H9 (cell line): ENCODE measurements at regions not wholly inside any gene's neighbourhood (a gene's known extent, or its start where the extent isn't known, plus 50 kb on each side); places are given as distances from the start of the nearest gene placed in this dataset.

Experiments
- DNase-seq: peaks from one replicate; pipeline ENCODE4 v3.0.0-alpha.2; 2017
- H2AFZ ChIP-seq: one replicate; pipeline ENCODE4 v1.6.1; 2013; ENCODE audit warnings: mild to moderate bottlenecking, low read length, control low read depth, moderate library complexity
- H2AK5ac ChIP-seq: 2 replicates; pipeline ENCODE4 v1.6.1; 2013; ENCODE audit warnings: low read length, control low read depth, mixed read lengths; ENCODE audit not compliant: insufficient read length
- H2BK120ac ChIP-seq: one replicate; pipeline ENCODE4 v1.6.1; 2013; ENCODE audit warnings: low read depth, mild to moderate bottlenecking, low read length, control low read depth, inconsistent platforms; ENCODE audit not compliant: poor library complexity, severe bottlenecking
- H2BK12ac ChIP-seq: 2 replicates; pipeline ENCODE4 v1.6.1; 2013; ENCODE audit warnings: low read length, control low read depth, mixed read lengths, low read depth; ENCODE audit not compliant: insufficient read length
- H2BK15ac ChIP-seq: 2 replicates; pipeline ENCODE4 v1.6.1; 2013; ENCODE audit warnings: low read depth, low read length, control low read depth
- H2BK20ac ChIP-seq: one replicate; pipeline ENCODE4 v1.6.1; 2013; ENCODE audit warnings: low read depth, mild to moderate bottlenecking, low read length, control low read depth, inconsistent platforms; ENCODE audit not compliant: poor library complexity, severe bottlenecking
- H2BK5ac ChIP-seq: 2 replicates; pipeline ENCODE4 v1.6.1; 2013; ENCODE audit warnings: low read length, control low read depth, mixed read lengths; ENCODE audit not compliant: insufficient read length
- H3K14ac ChIP-seq: 2 replicates; pipeline ENCODE4 v1.6.1; 2013; ENCODE audit warnings: low read length, control low read depth; ENCODE audit not compliant: insufficient read depth
- H3K18ac ChIP-seq: 2 replicates; pipeline ENCODE4 v1.6.1; 2013; ENCODE audit warnings: low read depth, mild to moderate bottlenecking, mixed read lengths, low read length, control low read depth; ENCODE audit not compliant: insufficient read length
- H3K23ac ChIP-seq: 2 replicates; pipeline ENCODE4 v1.6.1; 2013; ENCODE audit warnings: low read length, control low read depth, mixed read lengths, low read depth; ENCODE audit not compliant: insufficient read length
- H3K23me2 ChIP-seq: 2 replicates; pipeline ENCODE4 v1.6.1; 2013; ENCODE audit warnings: low read depth, mild to moderate bottlenecking, mixed read lengths, low read length, control low read depth; ENCODE audit not compliant: insufficient read length, poor library complexity, severe bottlenecking
- H3K27ac ChIP-seq: 2 replicates; pipeline ENCODE4 v1.5.1; 2013; ENCODE audit warnings: low read length, control low read depth, mixed read lengths, low read depth; ENCODE audit not compliant: insufficient read length
- H3K27me3 ChIP-seq: 2 replicates; pipeline ENCODE4 v1.6.1; 2013; ENCODE audit warnings: low read length, control low read depth, inconsistent platforms; ENCODE audit not compliant: insufficient read depth
- H3K4ac ChIP-seq: 2 replicates; pipeline ENCODE4 v1.6.1; 2013; ENCODE audit warnings: low read depth, mild to moderate bottlenecking, control low read depth, inconsistent platforms, low read length, moderate library complexity
- H3K4me1 ChIP-seq: 2 replicates; pipeline ENCODE4 v1.6.1; 2013; ENCODE audit warnings: low read length, control low read depth, inconsistent platforms; ENCODE audit not compliant: insufficient read depth
- H3K4me2 ChIP-seq: 2 replicates; pipeline ENCODE4 v1.6.1; 2013; ENCODE audit warnings: low read length, control low read depth, mixed read lengths; ENCODE audit not compliant: insufficient read length, insufficient read depth
- H3K56ac ChIP-seq: 2 replicates; pipeline ENCODE4 v1.6.1; 2013; ENCODE audit warnings: low read depth, mild to moderate bottlenecking, mixed read lengths, low read length, control low read depth; ENCODE audit not compliant: insufficient read length
- H3K79me1 ChIP-seq: 2 replicates; pipeline ENCODE4 v1.6.1; 2013; ENCODE audit warnings: low read depth, mild to moderate bottlenecking, moderate library complexity, low read length, control low read depth, inconsistent platforms; ENCODE audit not compliant: insufficient read depth, poor library complexity, severe bottlenecking
- H3K79me2 ChIP-seq: 2 replicates; pipeline ENCODE4 v1.6.1; 2013; ENCODE audit warnings: low read length, control low read depth, inconsistent platforms; ENCODE audit not compliant: insufficient read depth
- H3K9ac ChIP-seq: 2 replicates; pipeline ENCODE4 v1.6.1; 2013; ENCODE audit warnings: low read length, control low read depth, mixed read lengths; ENCODE audit not compliant: insufficient read length; ENCODE audit errors: extremely low read depth
- H3K9me3 ChIP-seq: one replicate; pipeline ENCODE4 v1.6.1; 2013; ENCODE audit warnings: low read depth, low read length, inconsistent platforms; ENCODE audit not compliant: control insufficient read depth
- H3T11ph ChIP-seq: one replicate; pipeline ENCODE4 v1.6.1; 2013; ENCODE audit warnings: mild to moderate bottlenecking, low read length, control low read depth, inconsistent platforms
- H4K20me1 ChIP-seq: one replicate; pipeline ENCODE4 v1.6.1; 2013; ENCODE audit not compliant: control insufficient read depth, insufficient read length, insufficient read depth
- H4K5ac ChIP-seq: 2 replicates; pipeline ENCODE4 v1.6.1; 2013; ENCODE audit warnings: low read depth, mild to moderate bottlenecking, mixed read lengths, low read length, control low read depth; ENCODE audit not compliant: insufficient read length
- H4K8ac ChIP-seq: replicated peaks from 2 replicates; pipeline ENCODE4 v1.6.1; 2013; ENCODE audit warnings: low read length, control low read depth, mixed read lengths, low read depth; ENCODE audit not compliant: insufficient read length
- H4K91ac ChIP-seq: 2 replicates; pipeline ENCODE4 v1.6.1; 2013; ENCODE audit warnings: low read depth, mild to moderate bottlenecking, moderate library complexity, mixed read lengths, low read length, control low read depth; ENCODE audit not compliant: insufficient read length
- H3K27ac Mint-ChIP-seq, 3 experiments: 2 replicates in 2 of 3; 3 replicates in 1 of 3; pipeline ENCODE4 v1.8.0; 2020 to 2021; ENCODE audit warnings: mixed read lengths in 3 of 3, mild to moderate bottlenecking in 1 of 3, moderate library complexity in 1 of 3
- H3K27me3 Mint-ChIP-seq: 2 replicates; pipeline ENCODE4 v1.8.0; 2021; ENCODE audit warnings: low read depth, mild to moderate bottlenecking, moderate library complexity, mixed read lengths
- H3K36me3 Mint-ChIP-seq, 3 experiments: 2 replicates in 2 of 3; 3 replicates in 1 of 3; pipeline ENCODE4 v1.8.0; 2020 to 2021; ENCODE audit warnings: low read depth in 3 of 3, mixed read lengths in 3 of 3; ENCODE audit not compliant: insufficient read depth in 1 of 3
- H3K4me1 Mint-ChIP-seq, 2 experiments: 2 replicates each; pipeline ENCODE4 v1.8.0; 2020; ENCODE audit warnings: mixed read lengths in 2 of 2
- H3K4me3 Mint-ChIP-seq, 2 experiments: 2 replicates in 1 of 2; 3 replicates in 1 of 2; pipeline ENCODE4 v1.8.0; 2020 to 2021; ENCODE audit warnings: mild to moderate bottlenecking in 2 of 2, mixed read lengths in 2 of 2, moderate library complexity in 1 of 2
- H3K9me3 Mint-ChIP-seq, 2 experiments: 2 replicates in 1 of 2; 3 replicates in 1 of 2; pipeline ENCODE4 v1.8.0; 2020; ENCODE audit warnings: mild to moderate bottlenecking in 2 of 2, mixed read lengths in 2 of 2, moderate library complexity in 1 of 2
- CTCF ChIP-seq: fragments of 200-600 bp; sonication (generic); conservative IDR thresholded peaks from 3 replicates; pipeline ENCODE4 v1.8.0; 2021; ENCODE audit warnings: antibody characterized with exemption, mild to moderate bottlenecking
- WGBS: extraction: QIAGEN DNeasy Blood & Tissue Kit; methylation state at CpG from one replicate; pipeline ENCODE4 v1.1.7; 2013; ENCODE audit warnings: missing lambda C conversion rate, low lambda C conversion rate, mixed read lengths; ENCODE audit not compliant: insufficient read length; ENCODE audit errors: extremely low coverage; 5-methylcytosine and 5-hydroxymethylcytosine counted together

- Histone ChIP-seq H2BK12ac (no peak overlapping the region), H3K14ac (no peak overlapping the region), H4K20me1 (no peaks in the 10 kb centered on the region), H3K4me2 (no peak overlapping the region), H3T11ph (no peak overlapping the region), H4K8ac (no peak overlapping the region), H4K91ac (no peak overlapping the region), H3K23ac (no peak overlapping the region), H3K79me1 (no peaks in the 10 kb centered on the region), H3K9ac (no peak overlapping the region), H2BK15ac (no peak overlapping the region), H3K4me1 (no peaks in the 10 kb centered on the region), H3K4ac (no peak overlapping the region), H2AFZ (no peak overlapping the region), H3K18ac (no peak overlapping the region), H2BK20ac (no peak overlapping the region), H2BK120ac (no peak overlapping the region), H3K23me2 (no peaks in the 10 kb centered on the region), H3K56ac (no peak overlapping the region), H2AK5ac (no peak overlapping the region), H3K27ac (no peak overlapping the region), H4K5ac (no peak overlapping the region), H3K27me3 (no peaks in the 10 kb centered on the region), H2BK5ac (no peak overlapping the region), H3K79me2 (no peaks in the 10 kb centered on the region), H3K9me3 (no peaks in the 10 kb centered on the region)
- no CpG with 5 or more reads among the region's 1 CpG for WGBS
- Mint-ChIP-seq H3K27me3 (peaks cover 9% of the 10 kb centered on the region), H3K36me3 (no peaks in the 10 kb centered on the region; a peak in 2 of 7 replicates), H3K4me3 (no peak overlapping the region), H3K9me3 (no peaks in the 10 kb centered on the region; a peak in 2 of 5 replicates), H3K27ac (no peak overlapping the region), H3K4me1 (no peaks in the 10 kb centered on the region)
- TF ChIP-seq CTCF: no peak
- DNase-seq: no peak
Observed at GRCh38 chr2:71937396-71937795, 210.3 kb downstream of the CYP26B1 start.
